ENCODE measurements at regions not wholly inside any gene's neighbourhood (a gene's known extent, or its start where the extent isn't known, plus 50 kb on each side); places are given as distances from the start of the nearest gene placed in this dataset.

DNA sequence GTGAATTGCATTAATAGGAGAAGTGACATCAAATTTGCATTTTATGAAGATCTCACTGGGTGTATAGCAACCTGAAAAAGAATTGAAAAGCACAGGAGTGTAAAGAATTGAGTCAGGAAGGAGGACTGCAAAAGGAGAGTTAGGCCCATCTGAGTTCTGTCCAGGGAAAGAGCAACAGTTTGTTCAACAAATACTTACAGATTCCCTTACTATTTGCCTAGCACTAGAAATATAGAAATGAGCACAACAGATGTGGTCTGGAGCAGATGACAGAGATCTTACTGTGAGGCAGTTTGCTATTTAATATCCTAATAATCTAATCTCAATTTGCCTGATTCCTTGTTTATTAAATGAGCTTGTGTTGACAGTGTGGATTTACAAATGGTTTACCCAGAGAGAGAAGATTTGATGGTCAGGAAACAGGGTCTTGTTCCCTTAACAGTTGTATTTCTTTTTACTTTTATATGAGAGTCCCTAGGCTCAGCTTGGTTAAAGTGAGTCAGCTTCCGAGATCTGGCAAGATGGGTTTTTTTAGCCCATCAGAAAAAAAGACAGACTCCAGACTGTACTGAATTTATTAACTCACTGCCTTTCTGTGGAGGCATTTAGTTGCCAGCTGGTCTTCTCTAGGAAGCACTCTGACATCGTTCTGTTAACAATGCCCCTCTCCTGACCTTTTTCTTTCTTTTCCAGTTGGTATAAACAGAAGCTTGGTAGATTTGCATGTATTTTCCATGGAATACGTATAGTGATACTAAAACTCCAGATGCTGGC, 229.7 kb downstream of the TTC6 start:
- Mint-ChIP-seq H3K27ac (no peak overlapping the region), H3K27me3 (ENCODE audit: insufficient read depth, low read depth) (no peaks in the 10 kb centered on the region)
- no peak overlapping the region for H3K4me2 ChIP-seq

GRCh38 chr14:37826869-37827268, 231.4 kb downstream of the TTC6 start:
- Histone ChIP-seq H3K79me2 (ENCODE audit: low read depth) (no peaks in the 10 kb centered on the region), H3K9ac (no peak overlapping the region), H3K4me3 (no peak overlapping the region), H2AFZ (replicated peaks) (no peak overlapping the region), H3K4me2 (no peak overlapping the region), H3K36me3 (no peaks in the 10 kb centered on the region), H3K27ac (no peak overlapping the region), H3K4me1 (no peaks in the 10 kb centered on the region), H3K27me3 (no peaks in the 10 kb centered on the region), H4K20me1 (ENCODE audit: low read depth) (no peaks in the 10 kb centered on the region), H3F3A (ENCODE audit: low read depth) (no peaks in the 10 kb centered on the region), H3K9me3 (ENCODE audit: low read depth) (no peaks in the 10 kb centered on the region)
- Mint-ChIP-seq H3K4me1 (peaks cover 7% of the 10 kb centered on the region), H3K36me3 (no peaks in the 10 kb centered on the region), H3K9me3 (peaks cover 17% of the 10 kb centered on the region), H3K27me3 (ENCODE audit: insufficient read depth, low read depth) (no peaks in the 10 kb centered on the region), H3K27ac (no peak overlapping the region), H3K4me3 (no peak overlapping the region)
- TF ChIP-seq EZH2 (IDR thresholded peaks at IDR 0.05) (no peak), CTCF (IDR thresholded peaks at IDR 0.05) (no peak)
- no peak for DNase-seq (ENCODE audit: low spot score)

More for the DNA sequence above, 229.7 kb downstream of the TTC6 start:
- Mint-ChIP-seq H3K4me1 (peaks cover 9% of the 10 kb centered on the region), H3K9me3 (peaks cover 5% of the 10 kb centered on the region), H3K36me3 (no peaks in the 10 kb centered on the region), H3K4me3 (no peak overlapping the region)
- Histone ChIP-seq H3K4me3 (no peak overlapping the region), H3K27ac (no peak overlapping the region), H4K20me1 (ENCODE audit: low read depth) (no peaks in the 10 kb centered on the region), H3K79me2 (ENCODE audit: low read depth) (no peaks in the 10 kb centered on the region), H2AFZ (replicated peaks) (no peak overlapping the region), H3K4me1 (no peaks in the 10 kb centered on the region), H3K9me3 (ENCODE audit: low read depth) (no peaks in the 10 kb centered on the region), H3K27me3 (no peaks in the 10 kb centered on the region), H3F3A (ENCODE audit: low read depth) (no peaks in the 10 kb centered on the region), H3K9ac (no peak overlapping the region), H3K36me3 (no peaks in the 10 kb centered on the region)
- DNase-seq (ENCODE audit: low spot score), result no peak
- no peak for TF ChIP-seq CTCF (IDR thresholded peaks at IDR 0.05)
- TF ChIP-seq EZH2phosphoT487 (IDR thresholded peaks at IDR 0.05), result no peak
- TF ChIP-seq EZH2 (IDR thresholded peaks at IDR 0.05), result no peak

GRCh38 chr14:37830271-37830670, 234.8 kb downstream of the TTC6 start:
- no peaks in the 10 kb centered on the region for H3K27me3 Mint-ChIP-seq (ENCODE audit: insufficient read depth, low read depth)
- H3K36me3 Mint-ChIP-seq, result no peaks in the 10 kb centered on the region

More at GRCh38 chr14:37830271-37830670, 234.8 kb downstream of the TTC6 start:
- no peak for DNase-seq (ENCODE audit: low spot score)
- Histone ChIP-seq H3K27ac (no peak overlapping the region), H3K9ac (no peak overlapping the region), H3K4me2 (no peak overlapping the region), H4K20me1 (ENCODE audit: low read depth) (no peaks in the 10 kb centered on the region), H3K9me3 (ENCODE audit: low read depth) (no peaks in the 10 kb centered on the region), H3K27me3 (no peaks in the 10 kb centered on the region), H3K4me3 (no peak overlapping the region), H2AFZ (replicated peaks) (no peak overlapping the region), H3K36me3 (no peaks in the 10 kb centered on the region), H3F3A (ENCODE audit: low read depth) (no peaks in the 10 kb centered on the region), H3K79me2 (ENCODE audit: low read depth) (no peaks in the 10 kb centered on the region), H3K4me1 (no peaks in the 10 kb centered on the region)
- H3K9me3 Mint-ChIP-seq, result peaks cover 43% of the 10 kb centered on the region
- no peak overlapping the region for H3K27ac Mint-ChIP-seq
- no peak overlapping the region for H3K4me3 Mint-ChIP-seq
- H3K4me1 Mint-ChIP-seq, result no peaks in the 10 kb centered on the region
- TF ChIP-seq CTCF (IDR thresholded peaks at IDR 0.05) (no peak), EZH2phosphoT487 (IDR thresholded peaks at IDR 0.05) (no peak), EZH2 (IDR thresholded peaks at IDR 0.05) (no peak)
